ENCODE measurements at regions not wholly inside any gene's neighbourhood (a gene's known extent, or its start where the extent isn't known, plus 50 kb on each side); places are given as distances from the start of the nearest gene placed in this dataset.

GRCh38 chr7:45495618-45496017 lies 78.5 kb upstream of the ADCY1 start:
- no peak overlapping the region for H3K4me3 Mint-ChIP-seq

More at GRCh38 chr7:45495618-45496017, 78.5 kb upstream of the ADCY1 start:
- DNase-seq, result no peak
- Histone ChIP-seq H3K23ac (ENCODE audit: insufficient read length, low read depth, low read length) (no peak overlapping the region), H4K91ac (ENCODE audit: insufficient read length, low read depth, low read length) (no peak overlapping the region), H3K79me2 (ENCODE audit: insufficient read depth, low read length) (no peaks in the 10 kb centered on the region), H3K56ac (ENCODE audit: insufficient read length, low read depth, low read length) (no peak overlapping the region), H3K79me1 (ENCODE audit: insufficient read depth, low read depth, low read length, poor library complexity, severe bottlenecking) (no peaks in the 10 kb centered on the region), H3K9me3 (ENCODE audit: control insufficient read depth, low read depth, low read length) (no peaks in the 10 kb centered on the region), H2BK12ac (ENCODE audit: insufficient read length, low read depth, low read length) (no peak overlapping the region), H4K8ac (replicated peaks; ENCODE audit: insufficient read length, low read depth, low read length) (no peak overlapping the region), H2BK20ac (ENCODE audit: low read depth, low read length, poor library complexity, severe bottlenecking) (no peak overlapping the region), H2AK5ac (ENCODE audit: insufficient read length, low read length) (no peak overlapping the region), H3K9ac (ENCODE audit: extremely low read depth, insufficient read length, low read length) (no peak overlapping the region), H2BK120ac (ENCODE audit: low read depth, low read length, poor library complexity, severe bottlenecking) (no peak overlapping the region), H3T11ph (ENCODE audit: low read length) (no peak overlapping the region), H3K4me2 (ENCODE audit: insufficient read depth, insufficient read length, low read length) (no peak overlapping the region), H3K27ac (ENCODE audit: insufficient read length, low read depth, low read length) (no peak overlapping the region), H4K5ac (ENCODE audit: insufficient read length, low read depth, low read length) (no peak overlapping the region), H3K27me3 (ENCODE audit: insufficient read depth, low read length) (no peaks in the 10 kb centered on the region), H3K14ac (ENCODE audit: insufficient read depth, low read length) (no peak overlapping the region), H3K4ac (ENCODE audit: low read depth, low read length) (no peak overlapping the region), H3K4me1 (ENCODE audit: insufficient read depth, low read length) (peaks cover 8% of the 10 kb centered on the region; the same call in 1 of the 2 replicates), H3K23me2 (ENCODE audit: insufficient read length, low read depth, low read length, poor library complexity, severe bottlenecking) (no peaks in the 10 kb centered on the region), H2BK5ac (ENCODE audit: insufficient read length, low read length) (no peak overlapping the region), H2AFZ (ENCODE audit: low read length) (no peak overlapping the region), H2BK15ac (ENCODE audit: low read depth, low read length) (no peak overlapping the region), H4K20me1 (ENCODE audit: control insufficient read depth, insufficient read depth, insufficient read length) (no peaks in the 10 kb centered on the region), H3K18ac (ENCODE audit: insufficient read length, low read depth, low read length) (no peak overlapping the region)
- H3K27me3 Mint-ChIP-seq (ENCODE audit: low read depth), result no peaks in the 10 kb centered on the region
- H3K4me1 Mint-ChIP-seq, result peaks cover 39 to 40% of the 10 kb centered on the region in 2 experiments
- peak overlapping the region in 2 of 3 experiments; percentile 22 to 59; a peak in 2 of 7 replicates for H3K27ac Mint-ChIP-seq
- no CpG with 5 or more reads among the region's 3 CpGs for WGBS (ENCODE audit: extremely low coverage, insufficient read length, low lambda C conversion rate)
- peaks cover 0 to 6% (median 4%) of the 10 kb centered on the region in 3 experiments; a peak in 2 of 7 replicates for H3K36me3 Mint-ChIP-seq (ENCODE audit: insufficient read depth in 1 of 3, low read depth in 3 of 3)
- peaks cover 2 to 7% of the 10 kb centered on the region in 2 experiments; a peak in 4 of 5 replicates for H3K9me3 Mint-ChIP-seq
- no peak for TF ChIP-seq CTCF (conservative IDR thresholded peaks at IDR 0.05)
